ENCODE measurements at regions not wholly inside any gene's neighbourhood (a gene's known extent, or its start where the extent isn't known, plus 50 kb on each side); places are given as distances from the start of the nearest gene placed in this dataset.

DNA sequence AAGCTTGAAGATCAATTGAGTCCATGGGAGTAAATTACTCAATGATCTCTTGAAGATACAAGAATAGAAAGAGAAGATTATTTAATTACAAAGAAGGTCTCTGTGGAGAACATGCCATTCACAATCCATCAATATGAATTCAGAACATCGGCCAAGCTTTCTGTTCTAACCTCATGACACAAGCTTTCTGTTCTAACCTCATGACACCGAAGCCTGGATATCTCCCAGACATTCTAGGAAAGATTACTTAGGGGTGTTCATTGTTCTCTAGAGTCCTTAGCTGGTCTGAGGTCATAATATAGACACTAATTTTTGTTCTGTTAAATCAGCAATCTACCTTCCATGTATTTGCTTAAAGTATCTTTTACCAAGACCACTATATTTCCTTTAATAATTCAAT is 95.5 kb downstream of the RDH14 start:
- Histone ChIP-seq H3F3A (ENCODE audit: control insufficient read depth, insufficient read depth) (no peaks in the 10 kb centered on the region), H3K4me1 (ENCODE audit: control insufficient read depth, low read length) (no peaks in the 10 kb centered on the region), H3K9me2 (replicated peaks; ENCODE audit: control insufficient read depth, low read length) (no peaks in the 10 kb centered on the region), H4K20me1 (ENCODE audit: control insufficient read depth, insufficient read depth, low read depth, low read length) (no peaks in the 10 kb centered on the region), H3K9me3 (ENCODE audit: control insufficient read depth, insufficient read depth, low read length) (no peaks in the 10 kb centered on the region), H3K4me2 (ENCODE audit: low read length) (no peak overlapping the region), H3K4me3 (ENCODE audit: low read length) (no peak overlapping the region), H3K27ac (ENCODE audit: low read depth, low read length) (no peak overlapping the region), H3K36me3 (ENCODE audit: control insufficient read depth, low read length) (no peaks in the 10 kb centered on the region), H3K27me3 (ENCODE audit: control insufficient read depth, low read length) (no peaks in the 10 kb centered on the region), H3K79me2 (ENCODE audit: control insufficient read depth, low read length) (no peaks in the 10 kb centered on the region)
- TF ChIP-seq, protein P1, sequence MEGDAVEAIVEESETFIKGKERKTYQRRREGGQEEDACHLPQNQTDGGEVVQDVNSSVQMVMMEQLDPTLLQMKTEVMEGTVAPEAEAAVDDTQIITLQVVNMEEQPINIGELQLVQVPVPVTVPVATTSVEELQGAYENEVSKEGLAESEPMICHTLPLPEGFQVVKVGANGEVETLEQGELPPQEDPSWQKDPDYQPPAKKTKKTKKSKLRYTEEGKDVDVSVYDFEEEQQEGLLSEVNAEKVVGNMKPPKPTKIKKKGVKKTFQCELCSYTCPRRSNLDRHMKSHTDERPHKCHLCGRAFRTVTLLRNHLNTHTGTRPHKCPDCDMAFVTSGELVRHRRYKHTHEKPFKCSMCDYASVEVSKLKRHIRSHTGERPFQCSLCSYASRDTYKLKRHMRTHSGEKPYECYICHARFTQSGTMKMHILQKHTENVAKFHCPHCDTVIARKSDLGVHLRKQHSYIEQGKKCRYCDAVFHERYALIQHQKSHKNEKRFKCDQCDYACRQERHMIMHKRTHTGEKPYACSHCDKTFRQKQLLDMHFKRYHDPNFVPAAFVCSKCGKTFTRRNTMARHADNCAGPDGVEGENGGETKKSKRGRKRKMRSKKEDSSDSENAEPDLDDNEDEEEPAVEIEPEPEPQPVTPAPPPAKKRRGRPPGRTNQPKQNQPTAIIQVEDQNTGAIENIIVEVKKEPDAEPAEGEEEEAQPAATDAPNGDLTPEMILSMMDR (IDR thresholded peaks at IDR 0.05; ENCODE audit: low read depth, low read length, poor library complexity, severe bottlenecking): no peak
- TF ChIP-seq EZH2phosphoT487 (IDR thresholded peaks at IDR 0.05; ENCODE audit: borderline replicate concordance, low read length): no peak

DNA sequence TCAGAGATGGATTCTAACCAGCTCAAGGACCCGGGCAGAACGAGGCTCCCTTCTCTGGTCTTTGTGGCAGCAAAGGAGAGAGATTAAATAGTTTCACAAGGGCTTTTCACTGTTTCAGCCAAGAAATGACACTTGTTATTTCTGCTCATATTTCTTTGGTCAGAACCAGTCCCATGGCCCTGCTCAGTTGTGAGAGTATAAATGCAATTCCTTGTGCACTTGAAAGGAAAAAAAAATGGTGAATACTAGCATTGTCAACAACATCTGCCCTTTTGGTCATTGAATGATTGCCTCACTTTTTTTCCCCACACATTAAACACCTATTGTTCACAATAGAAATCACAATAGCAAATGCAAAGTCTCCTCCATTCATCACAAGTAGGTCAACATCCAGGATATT is 104.4 kb downstream of the RDH14 start:
- H3K4me3 ChIP-seq (ENCODE audit: low read length): no peak overlapping the region
- H3K27ac ChIP-seq (ENCODE audit: low read depth, low read length): no peak overlapping the region
- H3K4me2 ChIP-seq (ENCODE audit: low read length): no peak overlapping the region
- no peaks in the 10 kb centered on the region for H3K9me3 ChIP-seq (ENCODE audit: control insufficient read depth, insufficient read depth, low read length)
- no peaks in the 10 kb centered on the region for H3K9me2 ChIP-seq (replicated peaks; ENCODE audit: control insufficient read depth, low read length)
- no peaks in the 10 kb centered on the region for H3K27me3 ChIP-seq (ENCODE audit: control insufficient read depth, low read length)
- no peaks in the 10 kb centered on the region for H3K36me3 ChIP-seq (ENCODE audit: control insufficient read depth, low read length)
- no peak for TF ChIP-seq EZH2phosphoT487 (IDR thresholded peaks at IDR 0.05; ENCODE audit: borderline replicate concordance, low read length)
- TF ChIP-seq, protein P1 (IDR thresholded peaks at IDR 0.05; ENCODE audit: low read depth, low read length, poor library complexity, severe bottlenecking): no peak
- no peaks in the 10 kb centered on the region for H3K4me1 ChIP-seq (ENCODE audit: control insufficient read depth, low read length)
- no peaks in the 10 kb centered on the region for H3F3A ChIP-seq (ENCODE audit: control insufficient read depth, insufficient read depth)
- no peaks in the 10 kb centered on the region for H4K20me1 ChIP-seq (ENCODE audit: control insufficient read depth, insufficient read depth, low read depth, low read length)
- no peaks in the 10 kb centered on the region for H3K79me2 ChIP-seq (ENCODE audit: control insufficient read depth, low read length)

DNA sequence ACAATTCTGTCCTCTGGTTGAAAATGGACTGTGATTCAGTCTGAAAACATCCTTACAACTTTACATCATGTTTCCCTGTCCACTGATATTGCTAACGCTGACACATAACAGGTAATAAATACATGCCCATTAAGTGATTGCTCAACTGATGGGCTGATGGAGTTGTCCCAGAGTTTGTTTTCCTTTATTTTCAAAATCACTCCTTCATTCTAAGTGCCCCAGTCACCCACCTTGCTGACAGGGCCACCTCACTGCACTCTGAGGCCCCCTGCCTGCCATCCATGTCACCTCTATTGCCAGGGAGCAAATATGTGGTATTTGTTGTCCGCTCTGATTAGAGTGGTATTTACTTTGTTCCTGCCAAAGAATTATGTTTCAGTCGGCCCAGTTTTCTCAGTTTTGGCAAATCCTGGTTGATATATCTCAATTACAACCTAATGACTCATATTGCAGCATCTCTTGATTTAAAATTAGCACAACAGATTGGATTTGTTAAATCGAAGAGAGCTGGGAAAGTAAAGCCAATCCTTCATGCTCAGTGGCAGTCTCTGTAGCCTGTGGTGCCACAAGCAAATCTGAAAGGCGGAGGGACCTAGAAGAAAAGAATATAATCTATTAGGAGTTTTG is 105.1 kb downstream of the RDH14 start:
- no peaks in the 10 kb centered on the region for H3K9me2 ChIP-seq (replicated peaks; ENCODE audit: control insufficient read depth, low read length)
- TF ChIP-seq, protein P1 (IDR thresholded peaks at IDR 0.05; ENCODE audit: low read depth, low read length, poor library complexity, severe bottlenecking): no peak
- no peak for TF ChIP-seq EZH2phosphoT487 (IDR thresholded peaks at IDR 0.05; ENCODE audit: borderline replicate concordance, low read length)
- no peaks in the 10 kb centered on the region for H4K20me1 ChIP-seq (ENCODE audit: control insufficient read depth, insufficient read depth, low read depth, low read length)
- H3K27ac ChIP-seq (ENCODE audit: low read depth, low read length): no peak overlapping the region
- no peak overlapping the region for H3K4me2 ChIP-seq (ENCODE audit: low read length)
- H3F3A ChIP-seq (ENCODE audit: control insufficient read depth, insufficient read depth): no peaks in the 10 kb centered on the region
- H3K79me2 ChIP-seq (ENCODE audit: control insufficient read depth, low read length): no peaks in the 10 kb centered on the region
- H3K4me1 ChIP-seq (ENCODE audit: control insufficient read depth, low read length): no peaks in the 10 kb centered on the region
- H3K4me3 ChIP-seq (ENCODE audit: low read length): no peak overlapping the region
- H3K27me3 ChIP-seq (ENCODE audit: control insufficient read depth, low read length): no peaks in the 10 kb centered on the region
- no peaks in the 10 kb centered on the region for H3K9me3 ChIP-seq (ENCODE audit: control insufficient read depth, insufficient read depth, low read length)
- no peaks in the 10 kb centered on the region for H3K36me3 ChIP-seq (ENCODE audit: control insufficient read depth, low read length)
